Transverse colon (tissue), 4 donors: ENCODE measurements at regions not wholly inside any gene's neighbourhood (a gene's known extent, or its start where the extent isn't known, plus 50 kb on each side); places are given as distances from the start of the nearest gene placed in this dataset.

ENCODE experiments used
- EP300 ChIP-seq: sonication (generic); formaldehyde crosslinking; IDR thresholded peaks from one replicate; pipeline ENCODE4 v1.6.1; 2017; ENCODE audit warnings: antibody characterized with exemption, low read depth
- POLR2A ChIP-seq: fragments of 450-650 bp; IDR thresholded peaks from one replicate; pipeline ENCODE4 v1.6.1; 2016; ENCODE audit warnings: antibody characterized with exemption, mild to moderate bottlenecking, moderate library complexity
- POLR2AphosphoS5 ChIP-seq, 3 donors: sonication (generic); formaldehyde crosslinking; IDR thresholded peaks; one replicate each; pipeline ENCODE4 v1.6.1; 2016; ENCODE audit warnings: antibody characterized with exemption in 3 of 3
- TF ChIP-seq, protein P1 (sequence below), 5 experiments: fragments of 200-600 bp in 3 of 5; fragments of 450-650 bp in 2 of 5; sonication (generic) in 3 of 5; IDR thresholded peaks; 1 replicate in 2 of 5; 2 replicates in 3 of 5; pipeline ENCODE4 v1.5.1; 2016 to 2017; ENCODE audit warnings: antibody characterized with exemption in 5 of 5, inconsistent platforms in 3 of 5, mild to moderate bottlenecking in 2 of 5, moderate library complexity in 1 of 5

DNA sequence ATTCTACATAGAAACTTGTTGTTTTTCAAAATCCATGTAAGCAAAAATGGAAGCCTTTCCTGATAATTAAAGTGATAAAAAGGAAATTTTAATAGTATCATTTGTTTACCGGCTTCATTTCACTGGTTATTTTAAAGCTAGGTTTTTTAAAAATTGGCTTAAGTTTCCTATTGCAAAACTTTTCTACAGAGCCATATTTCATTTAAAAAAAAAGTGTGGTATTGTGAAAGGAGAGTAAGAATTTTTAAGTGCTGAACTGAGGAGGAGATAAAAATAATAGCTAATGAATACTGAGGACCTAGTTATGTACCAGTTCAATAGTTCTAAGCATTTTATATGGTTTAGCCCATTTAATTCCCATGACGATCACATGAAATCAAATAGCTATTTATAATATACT, 172.2 kb upstream of the COL1A2 start:
- TF ChIP-seq, protein P1, sequence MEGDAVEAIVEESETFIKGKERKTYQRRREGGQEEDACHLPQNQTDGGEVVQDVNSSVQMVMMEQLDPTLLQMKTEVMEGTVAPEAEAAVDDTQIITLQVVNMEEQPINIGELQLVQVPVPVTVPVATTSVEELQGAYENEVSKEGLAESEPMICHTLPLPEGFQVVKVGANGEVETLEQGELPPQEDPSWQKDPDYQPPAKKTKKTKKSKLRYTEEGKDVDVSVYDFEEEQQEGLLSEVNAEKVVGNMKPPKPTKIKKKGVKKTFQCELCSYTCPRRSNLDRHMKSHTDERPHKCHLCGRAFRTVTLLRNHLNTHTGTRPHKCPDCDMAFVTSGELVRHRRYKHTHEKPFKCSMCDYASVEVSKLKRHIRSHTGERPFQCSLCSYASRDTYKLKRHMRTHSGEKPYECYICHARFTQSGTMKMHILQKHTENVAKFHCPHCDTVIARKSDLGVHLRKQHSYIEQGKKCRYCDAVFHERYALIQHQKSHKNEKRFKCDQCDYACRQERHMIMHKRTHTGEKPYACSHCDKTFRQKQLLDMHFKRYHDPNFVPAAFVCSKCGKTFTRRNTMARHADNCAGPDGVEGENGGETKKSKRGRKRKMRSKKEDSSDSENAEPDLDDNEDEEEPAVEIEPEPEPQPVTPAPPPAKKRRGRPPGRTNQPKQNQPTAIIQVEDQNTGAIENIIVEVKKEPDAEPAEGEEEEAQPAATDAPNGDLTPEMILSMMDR (IDR thresholded peaks at IDR 0.05), result no peak
- no peak for TF ChIP-seq POLR2A
- TF ChIP-seq POLR2AphosphoS5 (IDR thresholded peaks at IDR 0.05), result no peak
- TF ChIP-seq EP300, result no peak
